ENCODE measurements at regions not wholly inside any gene's neighbourhood (a gene's known extent, or its start where the extent isn't known, plus 50 kb on each side); places are given as distances from the start of the nearest gene placed in this dataset.
A peak's percentile ranks its signal among the peaks of the same experiment; 100 is the strongest.
"Not testable (repeated sequence)": the region's sequence is repeated elsewhere in the genome, so short reads cannot be mapped to it uniquely, and the experiment has no call there.

DNA sequence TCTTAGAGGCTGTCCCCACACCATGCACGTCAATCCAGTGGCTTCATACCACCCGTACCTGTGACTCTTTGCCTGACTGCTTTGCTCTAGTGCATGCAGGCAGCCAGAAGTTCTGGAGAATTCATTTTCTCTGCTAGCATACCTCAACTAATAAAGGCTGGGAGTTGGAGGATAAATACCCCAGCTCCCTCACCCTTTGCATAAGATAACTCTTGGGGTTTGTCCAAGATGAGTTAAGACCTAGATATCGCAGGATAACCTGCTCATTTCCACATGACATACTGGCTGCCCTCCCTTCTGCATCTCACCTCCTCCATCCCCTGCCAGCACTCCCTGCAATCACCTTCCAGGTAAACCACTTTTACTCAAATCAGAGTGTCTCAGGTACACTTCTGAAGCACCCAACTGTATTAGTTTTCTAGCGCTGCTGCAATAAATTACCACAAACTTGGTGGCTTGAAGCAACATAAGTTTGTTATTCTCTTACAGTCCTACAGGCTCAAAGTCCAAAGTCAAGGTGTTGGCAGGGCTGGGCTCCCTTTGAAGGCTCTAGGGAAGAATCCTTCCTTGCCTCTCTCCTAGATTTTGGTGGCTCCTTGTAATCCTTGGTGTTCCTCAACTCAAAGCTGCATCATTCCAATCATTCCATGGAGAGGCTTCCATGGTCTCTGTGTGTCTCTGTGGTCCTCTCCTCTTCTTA lies 146.8 kb downstream of the CRLF3 start:
- intact Hi-C loops (cut with DNase I), result no loop called here

GRCh38 chr17:30675777-30676492 lies 148.6 kb downstream of the CRLF3 start:
- DNase-seq; H3K4me3 ChIP-seq; ATAC-seq; H3K27me3 ChIP-seq; H3K36me3 ChIP-seq; H3K27ac ChIP-seq; H3K4me1 ChIP-seq; intact Hi-C loops (cut with DNase I): not testable (repeated sequence)
- peaks cover 0 to 18% of the 10 kb centered on the region in 2 donors for H3K9me3 ChIP-seq

More for the DNA sequence above, 146.8 kb downstream of the CRLF3 start:
- ATAC-seq (no peak), DNase-seq (no peak)
- TF ChIP-seq, protein P1, sequence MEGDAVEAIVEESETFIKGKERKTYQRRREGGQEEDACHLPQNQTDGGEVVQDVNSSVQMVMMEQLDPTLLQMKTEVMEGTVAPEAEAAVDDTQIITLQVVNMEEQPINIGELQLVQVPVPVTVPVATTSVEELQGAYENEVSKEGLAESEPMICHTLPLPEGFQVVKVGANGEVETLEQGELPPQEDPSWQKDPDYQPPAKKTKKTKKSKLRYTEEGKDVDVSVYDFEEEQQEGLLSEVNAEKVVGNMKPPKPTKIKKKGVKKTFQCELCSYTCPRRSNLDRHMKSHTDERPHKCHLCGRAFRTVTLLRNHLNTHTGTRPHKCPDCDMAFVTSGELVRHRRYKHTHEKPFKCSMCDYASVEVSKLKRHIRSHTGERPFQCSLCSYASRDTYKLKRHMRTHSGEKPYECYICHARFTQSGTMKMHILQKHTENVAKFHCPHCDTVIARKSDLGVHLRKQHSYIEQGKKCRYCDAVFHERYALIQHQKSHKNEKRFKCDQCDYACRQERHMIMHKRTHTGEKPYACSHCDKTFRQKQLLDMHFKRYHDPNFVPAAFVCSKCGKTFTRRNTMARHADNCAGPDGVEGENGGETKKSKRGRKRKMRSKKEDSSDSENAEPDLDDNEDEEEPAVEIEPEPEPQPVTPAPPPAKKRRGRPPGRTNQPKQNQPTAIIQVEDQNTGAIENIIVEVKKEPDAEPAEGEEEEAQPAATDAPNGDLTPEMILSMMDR (IDR thresholded peaks at IDR 0.05), result no peak
- no peaks in the 10 kb centered on the region for H3K36me3 ChIP-seq
- peaks cover 0 to 18% of the 10 kb centered on the region in 2 donors for H3K9me3 ChIP-seq
- H3K4me3 ChIP-seq, result no peak overlapping the region
- H3K4me1 ChIP-seq, result no peaks in the 10 kb centered on the region
- H3K27me3 ChIP-seq, result no peaks in the 10 kb centered on the region
- H3K27ac ChIP-seq, result no peak overlapping the region

GRCh38 chr17:30669217-30669649 lies 155.3 kb downstream of the CRLF3 start:
- H3K27ac ChIP-seq; H3K36me3 ChIP-seq; H3K4me1 ChIP-seq; intact Hi-C loops (cut with DNase I); H3K27me3 ChIP-seq; H3K9me3 ChIP-seq; H3K4me3 ChIP-seq; DNase-seq; ATAC-seq: not testable (repeated sequence)

DNA sequence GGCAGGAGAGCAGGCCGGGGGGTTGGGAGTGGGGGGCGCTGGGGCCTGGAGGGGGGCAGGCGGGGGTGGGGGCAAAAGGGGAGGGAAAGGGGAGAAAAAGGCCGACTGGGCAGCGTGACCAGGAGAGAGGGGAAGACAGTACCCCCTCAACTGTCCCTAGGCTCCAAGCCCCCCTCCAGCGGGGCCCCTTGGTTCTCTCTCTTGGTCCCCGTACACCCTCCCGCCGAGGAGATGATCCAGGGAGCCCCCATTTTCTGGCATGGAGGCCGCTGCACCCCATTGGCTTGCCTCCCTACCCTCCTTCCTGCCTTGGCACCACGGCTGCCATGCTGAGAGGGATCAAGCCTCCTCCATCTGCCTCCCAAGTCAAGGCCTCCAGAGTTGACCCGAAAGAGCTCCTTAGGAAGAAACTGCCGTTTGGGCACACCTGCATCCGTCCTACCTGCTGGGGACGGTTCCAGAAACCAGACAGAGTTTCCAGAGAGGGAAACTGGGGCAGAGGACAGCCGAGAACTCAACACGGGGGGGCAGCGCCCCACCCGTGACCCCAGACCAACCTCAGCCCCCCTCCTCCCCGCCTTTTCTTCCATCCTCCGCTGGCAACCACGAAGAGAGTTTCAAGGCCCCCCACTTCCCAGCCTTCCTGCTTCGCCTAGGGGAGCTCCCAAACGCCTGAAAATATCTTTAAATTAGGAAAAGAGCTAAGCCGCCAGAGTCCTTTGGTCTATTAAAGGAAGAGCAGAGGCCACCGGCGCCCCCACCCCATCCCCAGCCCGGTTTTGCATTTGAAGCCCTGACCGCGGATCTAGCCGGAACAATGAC lies 155.9 kb downstream of the CRLF3 start:
- H3K27ac ChIP-seq, H3K4me3 ChIP-seq: not testable (repeated sequence)

DNA sequence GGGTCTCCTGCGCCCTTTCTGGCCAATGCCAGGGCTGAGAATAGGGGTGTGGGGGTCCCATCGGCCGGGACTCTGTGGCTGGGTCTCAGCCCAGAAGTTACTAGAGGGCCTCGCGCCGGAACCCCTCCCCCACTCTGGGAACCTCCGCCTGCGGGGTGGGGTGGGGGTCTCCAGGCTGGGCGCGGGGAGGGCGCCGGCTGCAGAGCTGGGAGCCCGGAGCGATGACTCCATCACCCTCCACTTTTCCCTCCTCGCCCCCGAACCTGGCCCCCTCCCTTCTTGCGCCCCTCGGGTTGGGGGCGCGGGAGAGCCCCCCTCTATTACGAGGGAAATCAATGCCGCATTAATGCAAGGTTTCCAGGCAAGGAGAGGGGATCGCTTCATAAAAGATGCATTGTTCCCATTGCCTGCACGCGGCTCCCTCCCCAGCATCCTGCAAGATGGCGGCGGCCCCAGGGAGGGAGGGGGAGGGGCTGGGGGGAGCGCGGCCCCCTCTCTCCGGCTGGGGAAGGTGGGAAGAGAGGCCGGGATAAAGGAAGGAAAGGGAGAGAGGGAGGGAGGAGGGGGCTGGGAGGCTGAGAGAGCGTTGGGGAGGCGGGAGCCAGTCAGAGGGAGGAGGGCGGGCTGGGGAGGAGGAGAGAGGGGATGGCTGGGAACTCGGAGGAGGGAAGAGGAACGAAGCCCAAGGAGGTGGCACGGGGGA lies 156.7 kb downstream of the CRLF3 start:
- H3K27me3 ChIP-seq; H3K27ac ChIP-seq; H3K4me1 ChIP-seq; intact Hi-C loops (cut with DNase I); H3K36me3 ChIP-seq; H3K9me3 ChIP-seq: not testable (repeated sequence)
- ATAC-seq, result peak; percentile 90
- peak overlapping the region; percentile 24 to 36 for H3K4me3 ChIP-seq
- peak in 2 of 4 donors; percentile 59 to 64 for DNase-seq

More for the DNA sequence above, 155.9 kb downstream of the CRLF3 start:
- DNase-seq; H3K9me3 ChIP-seq; intact Hi-C loops (cut with DNase I); H3K4me1 ChIP-seq; H3K27me3 ChIP-seq; H3K36me3 ChIP-seq: not testable (repeated sequence)
- ATAC-seq, result peak; percentile 31

DNA sequence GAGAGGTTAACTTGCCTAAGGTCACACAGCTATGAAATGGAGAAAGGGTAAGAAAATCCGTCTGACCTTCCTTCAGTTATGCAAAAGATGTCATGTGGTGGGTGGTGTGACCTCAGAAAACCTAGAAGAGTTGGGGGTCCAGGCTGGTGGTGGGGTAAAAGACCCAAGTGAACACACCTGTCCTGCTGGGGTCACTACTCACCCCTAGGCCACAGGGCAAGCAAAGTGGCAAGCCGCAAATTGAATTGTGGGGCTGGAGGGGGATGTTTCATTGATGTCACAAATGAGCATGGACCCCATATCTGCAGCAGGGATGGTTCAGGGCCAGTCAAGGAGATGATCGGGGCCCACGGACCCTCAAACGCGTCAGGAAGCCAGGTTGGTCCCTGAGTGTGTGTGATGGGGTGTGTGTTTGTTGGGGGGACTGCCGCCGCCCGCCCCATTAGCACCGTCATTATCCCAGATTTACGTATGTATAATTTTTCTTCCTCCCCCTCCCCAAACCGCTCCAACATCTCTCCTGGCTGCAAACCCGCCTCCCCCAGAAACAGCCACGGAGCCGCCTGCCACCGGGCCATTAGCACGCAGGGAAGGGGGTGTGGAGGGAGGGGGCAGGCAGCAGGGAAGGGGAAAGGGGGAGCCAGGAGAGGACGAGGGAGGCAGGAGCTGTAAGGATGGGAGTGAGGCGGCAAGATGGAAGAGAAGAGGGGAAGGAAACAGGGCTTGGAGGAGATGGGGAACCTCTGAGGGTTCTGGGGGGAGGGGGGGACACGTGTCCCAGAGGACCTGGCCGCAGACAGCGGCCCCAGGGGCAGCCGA lies 157.4 kb downstream of the CRLF3 start:
- H3K4me3 ChIP-seq; H3K27ac ChIP-seq; H3K9me3 ChIP-seq; H3K4me1 ChIP-seq; DNase-seq; H3K36me3 ChIP-seq; H3K27me3 ChIP-seq; intact Hi-C loops (cut with DNase I): not testable (repeated sequence)
- peak; percentile 10 for ATAC-seq

GRCh38 chr17:30663727-30664455 lies 160.6 kb downstream of the CRLF3 start:
- intact Hi-C loops (cut with DNase I); H3K4me3 ChIP-seq; H3K27ac ChIP-seq; H3K27me3 ChIP-seq; H3K36me3 ChIP-seq; H3K9me3 ChIP-seq; H3K4me1 ChIP-seq; ATAC-seq; DNase-seq: not testable (repeated sequence)

GRCh38 chr17:30657148-30657547 lies 167.3 kb downstream of the CRLF3 start:
- H3K36me3 ChIP-seq; H3K9me3 ChIP-seq; H3K27ac ChIP-seq; H3K27me3 ChIP-seq; DNase-seq; H3K4me3 ChIP-seq; H3K4me1 ChIP-seq; ATAC-seq; intact Hi-C loops (cut with DNase I): not testable (repeated sequence)

GRCh38 chr17:30653038-30653437 lies 171.5 kb downstream of the CRLF3 start:
- intact Hi-C loops (cut with DNase I); H3K9me3 ChIP-seq; DNase-seq; H3K4me1 ChIP-seq; H3K27ac ChIP-seq; H3K36me3 ChIP-seq; ATAC-seq; H3K4me3 ChIP-seq; H3K27me3 ChIP-seq: not testable (repeated sequence)

- H3K4me1 ChIP-seq; DNase-seq; H3K36me3 ChIP-seq; H3K9me3 ChIP-seq; intact Hi-C loops (cut with DNase I); H3K27ac ChIP-seq; H3K4me3 ChIP-seq; ATAC-seq: not testable (repeated sequence)
- peaks cover 0 to 10% of the 10 kb centered on the region in 2 donors for H3K27me3 ChIP-seq
Observed at GRCh38 chr17:30650149-30650548, 172.9 kb downstream of the GOSR1 start.

Data from left lung (tissue), 4 donors.